ENCODE measurements at regions not wholly inside any gene's neighbourhood (a gene's known extent, or its start where the extent isn't known, plus 50 kb on each side); places are given as distances from the start of the nearest gene placed in this dataset.

- dilution Hi-C loops (cut with MboI; ENCODE audit: extremely low pct_ligation_motif_present, low sequenced_read_pairs): no loop called here
These were observed 269.0 kb downstream of the LTN1 start for GRCh38 chr21:28723646-28724045.

GRCh38 chr21:28719723-28720122 lies 273.0 kb downstream of the LTN1 start:
- H4K20me1 ChIP-seq (ENCODE audit: control insufficient read depth, extremely low read depth, insufficient read depth, low read length): no peaks in the 10 kb centered on the region
- no peaks in the 10 kb centered on the region for H3K4me1 ChIP-seq (ENCODE audit: control insufficient read depth, extremely low read depth, insufficient read depth, low read length)
- H3K4me2 ChIP-seq (ENCODE audit: control insufficient read depth, extremely low read depth, insufficient read depth, low read depth, low read length): no peak overlapping the region
- dilution Hi-C loops (cut with MboI; ENCODE audit: extremely low pct_ligation_motif_present, low sequenced_read_pairs): no loop called here
- peaks cover 3% of the 10 kb centered on the region for H3K9me3 ChIP-seq (ENCODE audit: control insufficient read depth, low read depth, low read length)
- H3K9ac ChIP-seq (ENCODE audit: control insufficient read depth, extremely low read depth, insufficient read depth, low read length): no peak overlapping the region
- DNase-seq (ENCODE audit: low read depth, low spot score) (no peak), FAIRE-seq (peak; percentile 43)
- no peaks in the 10 kb centered on the region for H3K36me3 ChIP-seq (ENCODE audit: control insufficient read depth in 2 of 2, extremely low read depth in 1 of 2, insufficient read depth in 2 of 2, low read length in 2 of 2)
- no peak for TF ChIP-seq EZH2 (IDR thresholded peaks at IDR 0.05; ENCODE audit: low read length)
- TF ChIP-seq, protein P1, sequence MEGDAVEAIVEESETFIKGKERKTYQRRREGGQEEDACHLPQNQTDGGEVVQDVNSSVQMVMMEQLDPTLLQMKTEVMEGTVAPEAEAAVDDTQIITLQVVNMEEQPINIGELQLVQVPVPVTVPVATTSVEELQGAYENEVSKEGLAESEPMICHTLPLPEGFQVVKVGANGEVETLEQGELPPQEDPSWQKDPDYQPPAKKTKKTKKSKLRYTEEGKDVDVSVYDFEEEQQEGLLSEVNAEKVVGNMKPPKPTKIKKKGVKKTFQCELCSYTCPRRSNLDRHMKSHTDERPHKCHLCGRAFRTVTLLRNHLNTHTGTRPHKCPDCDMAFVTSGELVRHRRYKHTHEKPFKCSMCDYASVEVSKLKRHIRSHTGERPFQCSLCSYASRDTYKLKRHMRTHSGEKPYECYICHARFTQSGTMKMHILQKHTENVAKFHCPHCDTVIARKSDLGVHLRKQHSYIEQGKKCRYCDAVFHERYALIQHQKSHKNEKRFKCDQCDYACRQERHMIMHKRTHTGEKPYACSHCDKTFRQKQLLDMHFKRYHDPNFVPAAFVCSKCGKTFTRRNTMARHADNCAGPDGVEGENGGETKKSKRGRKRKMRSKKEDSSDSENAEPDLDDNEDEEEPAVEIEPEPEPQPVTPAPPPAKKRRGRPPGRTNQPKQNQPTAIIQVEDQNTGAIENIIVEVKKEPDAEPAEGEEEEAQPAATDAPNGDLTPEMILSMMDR (optimal IDR thresholded peaks at IDR 0.05 in 1 of 3, IDR thresholded peaks at IDR 0.05 in 1 of 3, conservative IDR thresholded peaks at IDR 0.05 in 1 of 3; ENCODE audit: extremely low read depth in 1 of 3, insufficient read depth in 2 of 3, low read length in 3 of 3): no peak
- H3K27ac ChIP-seq (ENCODE audit: control insufficient read depth, insufficient read depth, low read length): no peak overlapping the region
- no peak overlapping the region for H2AFZ ChIP-seq (ENCODE audit: control insufficient read depth, low read length)
- no peaks in the 10 kb centered on the region for H3K9me1 ChIP-seq (ENCODE audit: control insufficient read depth, extremely low read depth, insufficient read depth, low read length)
- no peak overlapping the region for H3K4me3 ChIP-seq (ENCODE audit: control insufficient read depth in 2 of 3, extremely low read depth in 1 of 3, insufficient read depth in 2 of 3, low read depth in 1 of 3, low read length in 3 of 3)
- no peaks in the 10 kb centered on the region for H3K79me2 ChIP-seq (ENCODE audit: control insufficient read depth, insufficient read depth, low read length)
- H3K27me3 ChIP-seq (ENCODE audit: control insufficient read depth, extremely low read depth, insufficient read depth, low read length): no peaks in the 10 kb centered on the region

More at GRCh38 chr21:28723646-28724045, 269.0 kb downstream of the LTN1 start:
- H3K4me2 ChIP-seq (ENCODE audit: control insufficient read depth, extremely low read depth, insufficient read depth, low read depth, low read length): no peak overlapping the region
- H2AFZ ChIP-seq (ENCODE audit: control insufficient read depth, low read length): peak overlapping the region; percentile 7
- H3K79me2 ChIP-seq (ENCODE audit: control insufficient read depth, insufficient read depth, low read length): no peaks in the 10 kb centered on the region
- no peaks in the 10 kb centered on the region for H3K9me1 ChIP-seq (ENCODE audit: control insufficient read depth, extremely low read depth, insufficient read depth, low read length)
- FAIRE-seq: no peak
- peaks cover 5% of the 10 kb centered on the region for H3K4me1 ChIP-seq (ENCODE audit: control insufficient read depth, extremely low read depth, insufficient read depth, low read length)
- no peak overlapping the region for H3K27ac ChIP-seq (ENCODE audit: control insufficient read depth, insufficient read depth, low read length)
- H3K27me3 ChIP-seq (ENCODE audit: control insufficient read depth, extremely low read depth, insufficient read depth, low read length): no peaks in the 10 kb centered on the region
- TF ChIP-seq, protein P1 (optimal IDR thresholded peaks at IDR 0.05 in 1 of 3, IDR thresholded peaks at IDR 0.05 in 1 of 3, conservative IDR thresholded peaks at IDR 0.05 in 1 of 3; ENCODE audit: extremely low read depth in 1 of 3, insufficient read depth in 2 of 3, low read length in 3 of 3): no peak
- TF ChIP-seq EZH2 (IDR thresholded peaks at IDR 0.05; ENCODE audit: low read length): no peak
- no peak overlapping the region for H3K4me3 ChIP-seq (ENCODE audit: control insufficient read depth in 2 of 3, extremely low read depth in 1 of 3, insufficient read depth in 2 of 3, low read depth in 1 of 3, low read length in 3 of 3)
- H4K20me1 ChIP-seq (ENCODE audit: control insufficient read depth, extremely low read depth, insufficient read depth, low read length): no peaks in the 10 kb centered on the region
- no peak for DNase-seq (ENCODE audit: low read depth, low spot score)
- H3K36me3 ChIP-seq (ENCODE audit: control insufficient read depth in 2 of 2, extremely low read depth in 1 of 2, insufficient read depth in 2 of 2, low read length in 2 of 2): no peaks in the 10 kb centered on the region
- peaks cover 3% of the 10 kb centered on the region for H3K9me3 ChIP-seq (ENCODE audit: control insufficient read depth, low read depth, low read length)
- no peak overlapping the region for H3K9ac ChIP-seq (ENCODE audit: control insufficient read depth, extremely low read depth, insufficient read depth, low read length)
